HepG2 (cell line): ENCODE measurements at regions not wholly inside any gene's neighbourhood (a gene's known extent, or its start where the extent isn't known, plus 50 kb on each side); places are given as distances from the start of the nearest gene placed in this dataset.

Source experiments
- ATAC-seq: fragments of 200-7000 bp; cut with Tn5 transposase; 3 replicates; pipeline ENCODE4 v1.9.1; 2020; ENCODE audit warnings: mild to moderate bottlenecking, moderate library complexity
- BruUV-seq: library from RNA; stranded (reverse); fragments of 400-500 nt; replicated peaks from 2 replicates; lab custom pipeline; 2021; lab: Mats Ljungman, UMichigan
- CTCF ChIA-PET: fragments of 300-600 bp; formaldehyde crosslinking; extraction: SDS; loops from one replicate; lab custom pipeline; 2021; ENCODE audit warnings: low total read pairs, inconsistent platforms, low intra/inter-chr PET ratio; lab: Yijun Ruan, JAX
- POLR2A ChIA-PET: fragments of 350-600 bp; sonication (Branson Sonifier 250); formaldehyde crosslinking; loops from one replicate; lab custom pipeline; 2020; ENCODE audit warnings: antibody characterized with exemption, inconsistent platforms; lab: Yijun Ruan, JAX
- DNase-seq: peaks from one replicate; pipeline ENCODE4 v3.0.0-alpha.2; 2015; ENCODE audit warnings: low spot score
- FAIRE-seq: peaks from 3 replicates; lab custom pipeline; 2011; peaks lifted over from hg19 to GRCh38; lab: Jason Lieb, UNC
- H2AFZ ChIP-seq: one replicate; pipeline ENCODE4 v1.6.1; 2011; ENCODE audit warnings: low read length, inconsistent platforms
- H3K27ac ChIP-seq: fragments of 300-600 bp; 3 replicates; pipeline ENCODE4 v1.8.0; 2011; ENCODE audit warnings: mixed run types, mild to moderate bottlenecking, mixed read lengths, low read length, inconsistent platforms; ENCODE audit not compliant: insufficient read depth; ENCODE audit errors: extremely low read length
- H3K27me3 ChIP-seq, 2 experiments: fragments of 200-600 bp in 1 of 2; 2 replicates in 1 of 2; 3 replicates in 1 of 2; pipeline versions ENCODE4 v1.6.0 to v1.8.0; 2011; ENCODE audit warnings: low read length in 2 of 2, mild to moderate bottlenecking in 2 of 2, moderate library complexity in 2 of 2, inconsistent platforms in 1 of 2; ENCODE audit not compliant: insufficient read depth in 2 of 2, control insufficient read depth in 1 of 2
- H3K36me3 ChIP-seq, 2 experiments: fragments of 200-600 bp in 1 of 2; replicated peaks in 1 of 2; 2 replicates in 1 of 2; 3 replicates in 1 of 2; pipeline versions ENCODE4 v1.5.1 to v1.8.0; 2011; ENCODE audit warnings: low read length in 2 of 2, inconsistent platforms in 1 of 2; ENCODE audit not compliant: insufficient read depth in 2 of 2, control insufficient read depth in 1 of 2
- H3K4me1 ChIP-seq: 2 replicates; pipeline ENCODE4 v1.5.1; 2012; ENCODE audit warnings: low read length, inconsistent platforms; ENCODE audit not compliant: insufficient read depth
- H3K4me2 ChIP-seq: 2 replicates; pipeline ENCODE4 v1.6.0; 2011; ENCODE audit warnings: low read depth, low read length, inconsistent platforms
- H3K4me3 ChIP-seq, 3 experiments: fragments of 200-600 bp in 1 of 3; sonication (generic), shearing (Covaris generic) in 1 of 3; replicated peaks in 1 of 3; 2 replicates each; pipeline ENCODE4 v1.5.1; 2011 to 2016; ENCODE audit warnings: low read length in 3 of 3, inconsistent platforms in 2 of 3, low read depth in 2 of 3, mild to moderate bottlenecking in 2 of 3, control low read depth in 1 of 3, mixed read lengths in 1 of 3; ENCODE audit not compliant: insufficient read depth in 1 of 3
- H3K79me2 ChIP-seq: one replicate; pipeline ENCODE4 v1.6.1; 2011; ENCODE audit warnings: low read length, inconsistent platforms; ENCODE audit not compliant: insufficient read depth
- H3K9ac ChIP-seq: 2 replicates; pipeline ENCODE4 v1.6.0; 2011; ENCODE audit warnings: mild to moderate bottlenecking, low read depth, low read length, inconsistent platforms; ENCODE audit not compliant: insufficient read depth
- H3K9me3 ChIP-seq: 2 replicates; pipeline ENCODE4 v1.5.1; 2012; ENCODE audit warnings: mild to moderate bottlenecking, low read length
- H4K20me1 ChIP-seq: 2 replicates; pipeline ENCODE4 v1.6.0; 2011; ENCODE audit warnings: inconsistent platforms, mild to moderate bottlenecking, low read length, moderate library complexity; ENCODE audit not compliant: insufficient read depth
- ATF7 ChIP-seq, 2 experiments: fragments of 450-650 bp in 1 of 2; sonication (generic) in 1 of 2; formaldehyde crosslinking in 1 of 2; IDR thresholded peaks; 2 replicates each; pipeline versions ENCODE4 v1.4.0 to v1.6.1; 2016 to 2020; ENCODE audit warnings: antibody characterized with exemption in 1 of 2, mild to moderate bottlenecking in 1 of 2, missing genetic modification reagents in 1 of 2
- CREB1 ChIP-seq, 2 experiments: fragments of 450-650 bp in 1 of 2; IDR thresholded peaks; 2 replicates each; pipeline ENCODE4 v1.6.1; 2016 to 2017; ENCODE audit warnings: control low read depth in 1 of 2, mild to moderate bottlenecking in 1 of 2, missing compliant biosample characterization in 1 of 2, missing genetic modification characterization in 1 of 2
- FOXK1 ChIP-seq: sonication (generic); formaldehyde crosslinking; IDR thresholded peaks from 2 replicates; pipeline ENCODE4 v1.4.0; 2020; ENCODE audit warnings: low read depth, missing genetic modification reagents, borderline replicate concordance
- MAF1 ChIP-seq: sonication (generic); formaldehyde crosslinking; IDR thresholded peaks from 2 replicates; pipeline ENCODE4 v1.5.0; 2020; ENCODE audit warnings: missing genetic modification reagents, borderline replicate concordance
- NBN ChIP-seq: fragments of 450-650 bp; conservative IDR thresholded peaks from 2 replicates; pipeline ENCODE4 v1.6.1; 2017
- SALL1 ChIP-seq: sonication (generic); formaldehyde crosslinking; IDR thresholded peaks from 2 replicates; pipeline ENCODE4 v1.8.0; 2022; ENCODE audit warnings: mild to moderate bottlenecking, missing genetic modification reagents
- SOX5 ChIP-seq: IDR thresholded peaks from 2 replicates; pipeline ENCODE4 v1.6.1; 2016; ENCODE audit warnings: borderline replicate concordance
- XRCC5 ChIP-seq: fragments of 200-400 bp; formaldehyde crosslinking; optimal IDR thresholded peaks from 2 replicates; pipeline ENCODE3; 2017; ENCODE audit warnings: mild to moderate bottlenecking, low read length
- ZC3H13 ChIP-seq: sonication (generic); formaldehyde crosslinking; IDR thresholded peaks from 2 replicates; pipeline ENCODE4 v1.8.1; 2023; ENCODE audit warnings: mild to moderate bottlenecking, missing genetic modification reagents, moderate library complexity
- ZFP1 ChIP-seq: IDR thresholded peaks from 2 replicates; pipeline ENCODE4 v1.6.1; 2016
- ZNF101 ChIP-seq: sonication (generic); formaldehyde crosslinking; IDR thresholded peaks from 2 replicates; pipeline ENCODE4 v1.4.0; 2020; ENCODE audit warnings: mild to moderate bottlenecking, low read depth, missing genetic modification reagents, borderline replicate concordance
- ZNF432 ChIP-seq: sonication (generic); formaldehyde crosslinking; IDR thresholded peaks from 2 replicates; pipeline ENCODE4 v1.5.0; 2020; ENCODE audit warnings: missing genetic modification reagents, mild to moderate bottlenecking, borderline replicate concordance
- ZNF782 ChIP-seq: sonication (generic); formaldehyde crosslinking; IDR thresholded peaks from 2 replicates; pipeline ENCODE4 v1.4.0; 2020; ENCODE audit warnings: missing genetic modification reagents, mild to moderate bottlenecking, borderline replicate concordance
- WGBS: methylation state at CpG from one replicate; pipeline ENCODE4 v1.1.6; 2017; ENCODE audit warnings: low lambda C conversion rate; 5-methylcytosine and 5-hydroxymethylcytosine counted together
- in situ Hi-C: cut with HindIII; loops from 2 replicates; pipeline ENCODE4 v1.10.0; 2017; ENCODE audit warnings: low pct_unique_long_range_greater_than_20kb; ENCODE audit not compliant: extremely low pct_ligation_motif_present
- intact Hi-C: fragments of 100-400 bp; cut with micrococcal nuclease; formaldehyde crosslinking; loops from one replicate; pipeline ENCODE4 v1.10.0; 2022; ENCODE audit not compliant: unreplicated experiment

DNA sequence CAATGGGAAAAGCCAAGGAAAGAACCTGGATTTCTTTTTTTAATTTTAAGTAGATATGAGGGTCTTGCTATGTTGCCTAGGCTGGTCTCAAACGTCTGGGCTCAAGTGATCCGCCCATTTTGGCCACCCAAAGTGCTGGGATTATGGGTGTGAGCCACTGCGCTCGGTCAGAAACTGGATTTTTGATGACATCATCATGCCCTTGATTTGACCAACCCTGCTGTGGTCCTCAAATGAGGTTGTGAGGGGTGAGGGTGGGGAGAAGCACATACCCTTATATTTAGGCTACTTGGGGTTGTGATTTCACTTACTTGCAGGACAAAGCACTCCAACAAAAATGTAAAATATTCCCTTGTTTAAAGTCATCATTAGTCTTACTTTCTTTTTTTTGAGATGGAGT, 70.4 kb downstream of the C3orf38 start:
- Histone ChIP-seq H3K9me3 (no peaks in the 10 kb centered on the region), H3K27ac (no peak overlapping the region), H3K4me1 (no peaks in the 10 kb centered on the region), H4K20me1 (no peaks in the 10 kb centered on the region), H3K79me2 (no peaks in the 10 kb centered on the region), H3K36me3 (no peaks in the 10 kb centered on the region), H3K9ac (no peak overlapping the region), H3K4me3 (no peak overlapping the region), H3K4me2 (no peak overlapping the region), H3K27me3 (no peaks in the 10 kb centered on the region), H2AFZ (no peak overlapping the region)
- no peak for ATAC-seq
- ChIA-PET CTCF (interaction anchor here (1.6 kb wide), 1 partner anchor 894 kb away, joined by 5 read pairs; no protein-coding TSS in a partner anchor), POLR2A (no interaction called here)
- TF ChIP-seq ZFP1 (CRISPR knock-in tag) (no peak), XRCC5 (no peak), ZNF432 (CRISPR knock-in tag) (no peak), FOXK1 (CRISPR knock-in tag) (no peak), SALL1 (no peak), CREB1 (IDR thresholded peaks at IDR 0.05) (peak; percentile 65), CREB1 (CRISPR knock-in tag; IDR thresholded peaks at IDR 0.05) (no peak), ATF7 (IDR thresholded peaks at IDR 0.05) (peak; percentile 89), ATF7 (CRISPR knock-in tag; IDR thresholded peaks at IDR 0.05) (no peak), ZNF101 (CRISPR knock-in tag) (no peak), NBN (no peak), MAF1 (CRISPR knock-in tag) (no peak), ZC3H13 (CRISPR knock-in tag) (no peak), ZNF782 (CRISPR knock-in tag) (no peak), SOX5 (CRISPR knock-in tag) (no peak)
- in situ Hi-C loops, result loop anchor here (25.0 kb wide), 1 partner anchor 1642 kb away; no protein-coding TSS in a partner anchor
- no TSS peak for BruUV-seq
- WGBS, result 51% methylated on average over 4 of the region's 4 CpGs
- no peak for DNase-seq
- intact Hi-C loops, result no loop called here
- no peak for FAIRE-seq
